ENCODE measurements at regions not wholly inside any gene's neighbourhood (a gene's known extent, or its start where the extent isn't known, plus 50 kb on each side); places are given as distances from the start of the nearest gene placed in this dataset.

DNA sequence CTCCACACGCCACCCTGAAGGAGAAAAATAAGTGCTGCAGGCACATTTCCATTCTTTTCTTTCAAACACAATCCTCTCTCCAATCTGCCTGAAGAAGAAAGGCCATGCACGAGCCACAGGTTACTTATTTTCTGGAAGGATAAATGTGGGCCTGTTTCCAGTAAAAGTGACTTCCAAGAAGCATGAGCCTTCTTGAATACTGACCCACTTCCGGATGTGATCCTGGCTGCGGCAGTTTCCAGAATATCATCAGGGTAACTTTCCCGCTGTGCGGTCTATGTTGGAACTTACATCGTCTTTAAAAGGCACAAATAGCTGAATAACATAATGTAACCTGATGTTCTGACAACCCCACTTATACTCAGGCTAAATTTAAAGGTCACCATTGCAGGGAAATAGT is 66.3 kb upstream of the TAPT1 start (continued):
- TF ChIP-seq CHD7 (IDR thresholded peaks at IDR 0.05; ENCODE audit: insufficient replicate concordance, low read length) (no peak), SIRT6 (IDR thresholded peaks at IDR 0.05; ENCODE audit: low read length) (no peak), TEAD4 (IDR thresholded peaks at IDR 0.05; ENCODE audit: low read depth, low read length) (no peak), BACH1 (IDR thresholded peaks at IDR 0.05; ENCODE audit: low read length) (no peak), CTBP2 (IDR thresholded peaks at IDR 0.05; ENCODE audit: borderline replicate concordance, insufficient read depth, insufficient read length, low read length) (no peak), JUND (IDR thresholded peaks at IDR 0.05; ENCODE audit: low read length) (no peak), ZNF274 (IDR thresholded peaks at IDR 0.05; ENCODE audit: borderline replicate concordance, extremely low read depth, low read length) (no peak)
